GM18909 (cell line): ENCODE measurements at regions not wholly inside any gene's neighbourhood (a gene's known extent, or its start where the extent isn't known, plus 50 kb on each side); places are given as distances from the start of the nearest gene placed in this dataset.

Experiments
- ATAC-seq: cut with Tn5 transposase; IDR thresholded peaks from one replicate; pipeline ENCODE4 v1.9.1; 2021; ENCODE audit warnings: mild to moderate bottlenecking; ENCODE audit not compliant: unreplicated experiment, poor library complexity

DNA sequence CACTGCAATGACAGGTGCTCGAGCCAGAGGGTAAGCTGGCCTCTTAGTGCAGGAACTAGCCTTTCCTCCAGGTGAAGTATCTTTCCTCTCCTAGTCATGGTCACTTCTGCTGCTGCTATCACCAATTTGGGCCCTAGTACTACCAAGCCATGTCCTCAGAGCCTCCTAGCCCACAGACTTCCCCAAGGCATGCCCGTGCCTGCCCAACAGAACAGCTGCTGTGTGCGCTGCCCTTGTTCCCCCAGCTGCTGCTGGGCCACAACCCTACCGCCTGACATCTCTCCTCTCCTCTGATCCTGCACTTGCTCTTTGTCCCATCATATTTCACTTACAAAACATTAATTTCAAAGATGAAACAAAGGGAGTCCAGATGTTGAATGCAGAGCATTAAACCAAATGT lies 168.5 kb upstream of the FREM2 start:
- ATAC-seq = no peak

GRCh38 chr13:38519229-38519911 lies 167.5 kb upstream of the FREM2 start:
- no peak for ATAC-seq

- ATAC-seq = no peak
Observed at GRCh38 chr13:38520041-38520440, 166.8 kb upstream of the FREM2 start.

DNA sequence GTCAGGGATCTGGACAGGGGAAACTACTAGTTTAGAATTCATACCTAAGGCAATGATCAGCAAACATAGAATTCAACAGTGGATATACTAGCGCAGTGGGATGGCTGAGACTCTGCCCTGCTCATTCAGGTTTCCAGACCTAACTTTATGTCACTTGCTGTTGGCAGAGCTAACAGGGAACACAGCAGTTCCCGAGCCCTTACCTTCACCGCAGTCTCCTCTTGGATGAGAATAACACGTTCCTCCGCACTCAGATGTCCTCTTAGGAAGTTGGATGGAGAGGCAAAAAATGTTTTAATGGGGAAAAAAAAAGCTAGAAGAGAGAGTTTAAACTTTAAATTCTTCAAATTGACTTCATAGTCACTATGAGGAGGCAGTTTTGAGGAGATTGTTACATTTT lies 159.7 kb upstream of the FREM2 start:
- no peak for ATAC-seq

DNA sequence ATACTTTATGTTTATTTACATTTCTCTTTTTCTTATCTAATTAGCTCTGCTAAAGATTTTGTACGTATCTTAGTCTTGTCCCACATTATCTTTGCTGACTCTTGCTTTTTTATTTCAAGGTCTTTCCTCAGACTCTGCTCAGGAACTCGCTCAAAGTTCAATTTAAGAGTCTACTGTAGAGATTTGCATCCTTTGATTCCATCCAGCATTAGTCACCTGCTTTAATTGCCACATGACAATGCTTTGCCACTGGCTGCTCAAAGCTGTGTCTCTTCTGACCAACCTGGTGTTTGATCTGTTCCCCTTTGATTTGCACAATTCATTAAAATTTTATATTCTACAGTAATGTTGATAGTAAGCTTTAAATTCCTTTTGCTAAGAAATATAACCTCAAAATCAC lies 157.9 kb upstream of the FREM2 start:
- no peak for ATAC-seq

- ATAC-seq = no peak
Observed at GRCh38 chr13:38530492-38530891, 156.4 kb upstream of the FREM2 start.

GRCh38 chr13:38535261-38535660 lies 151.6 kb upstream of the FREM2 start:
- ATAC-seq = no peak

- ATAC-seq = no peak
Observed at GRCh38 chr13:38537051-38537450, 149.8 kb upstream of the FREM2 start.

GRCh38 chr13:38538422-38538821 lies 148.5 kb upstream of the FREM2 start:
- no peak for ATAC-seq

DNA sequence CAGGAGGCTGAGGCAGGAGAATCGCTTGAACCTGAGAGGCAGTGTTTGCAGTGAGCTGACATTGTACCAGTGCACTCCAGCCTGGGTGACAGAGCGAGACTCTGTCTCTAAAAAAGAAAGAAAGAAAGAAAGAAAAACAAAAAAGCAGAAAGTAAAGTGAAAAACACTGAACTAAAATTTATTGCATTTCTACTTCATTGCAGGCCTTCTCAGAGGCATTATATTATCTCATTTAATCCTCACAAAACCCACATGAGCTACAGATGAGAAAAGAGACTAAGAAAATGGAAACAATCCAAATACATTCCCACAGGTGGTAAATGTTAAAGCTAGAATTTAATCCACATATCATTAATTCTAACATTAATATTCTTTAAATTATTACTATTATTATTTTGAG lies 147.2 kb upstream of the FREM2 start:
- no peak for ATAC-seq

DNA sequence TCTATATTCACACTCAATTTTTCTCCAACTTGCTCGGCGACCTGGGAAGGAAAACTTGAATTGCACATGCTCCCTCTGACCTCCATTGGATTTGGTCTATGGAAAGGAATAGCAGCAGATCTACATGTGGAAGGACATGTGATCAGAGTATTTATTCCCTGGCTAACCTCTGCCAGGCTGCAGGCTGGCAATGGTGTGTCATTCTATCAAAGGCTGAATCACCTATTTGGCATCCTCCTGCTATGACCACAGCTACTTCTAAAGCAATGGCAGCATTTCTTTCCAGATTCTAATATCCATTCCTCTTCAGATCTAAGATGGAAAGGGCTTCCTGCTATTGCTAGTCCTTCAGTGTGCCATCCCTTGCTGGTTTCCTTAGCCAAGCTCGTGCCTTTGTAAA lies 144.3 kb upstream of the FREM2 start:
- ATAC-seq = no peak

- ATAC-seq = no peak
Observed at GRCh38 chr13:38543561-38543960, 143.3 kb upstream of the FREM2 start.

DNA sequence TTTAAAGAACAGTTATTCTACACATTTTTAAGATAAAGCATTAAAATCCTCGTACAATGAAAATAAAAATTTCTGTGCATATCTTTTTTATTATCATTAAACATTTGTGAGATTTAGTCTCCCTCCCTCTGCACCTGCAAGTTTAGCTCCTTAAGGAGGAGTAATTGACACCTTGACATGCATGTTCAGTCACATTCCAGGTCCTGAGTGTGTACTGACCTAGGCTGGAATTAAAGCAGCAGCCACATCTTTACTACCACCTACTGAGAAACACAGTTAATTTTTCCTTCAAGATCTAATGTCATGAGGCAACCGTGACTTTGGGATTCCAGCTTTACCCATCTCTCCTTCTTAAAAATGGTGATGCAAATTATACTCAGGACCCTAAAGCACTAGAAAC lies 123.1 kb upstream of the FREM2 start:
- ATAC-seq = no peak

DNA sequence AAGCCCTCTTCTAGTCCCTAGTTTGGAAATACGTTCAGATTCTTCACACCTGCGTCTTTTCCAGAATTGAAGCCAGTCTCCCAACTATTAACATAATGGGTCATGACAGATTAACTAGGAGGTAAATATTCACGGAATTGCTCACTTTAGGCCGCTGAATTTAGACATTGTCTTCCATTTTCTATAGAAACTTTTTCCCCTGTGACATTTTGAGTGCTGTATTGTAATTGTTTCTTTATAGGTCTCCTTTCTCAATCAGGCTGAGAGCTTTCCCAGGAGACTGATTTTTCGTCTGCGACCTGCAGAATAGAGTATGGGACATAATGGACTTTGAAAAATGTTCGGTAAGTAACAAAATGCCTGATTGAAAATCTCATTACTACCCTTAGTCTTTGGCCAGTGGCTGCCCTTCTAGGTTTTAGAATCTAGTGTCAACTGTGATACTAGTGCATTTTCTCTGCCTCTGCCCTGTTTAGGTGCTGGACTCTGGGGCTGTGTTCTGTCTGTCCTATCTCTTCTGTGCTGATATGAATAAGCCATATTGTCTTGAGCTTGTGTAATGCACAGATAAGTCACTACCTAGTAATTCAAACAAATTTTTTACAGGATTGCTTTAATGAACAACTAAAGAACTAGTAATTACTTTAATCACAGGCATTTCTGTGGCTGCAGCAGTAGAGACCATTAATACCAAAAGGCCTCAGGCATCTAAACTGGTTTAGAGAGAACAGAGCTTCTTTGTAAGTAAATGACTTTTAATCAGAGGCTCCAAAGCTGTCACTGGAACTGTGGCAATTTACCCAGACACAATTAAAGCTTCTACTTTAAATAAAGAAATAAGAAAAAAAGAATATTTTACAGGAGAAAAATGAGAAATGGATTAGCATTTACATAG lies 122.4 kb upstream of the FREM2 start:
- no peak for ATAC-seq

DNA sequence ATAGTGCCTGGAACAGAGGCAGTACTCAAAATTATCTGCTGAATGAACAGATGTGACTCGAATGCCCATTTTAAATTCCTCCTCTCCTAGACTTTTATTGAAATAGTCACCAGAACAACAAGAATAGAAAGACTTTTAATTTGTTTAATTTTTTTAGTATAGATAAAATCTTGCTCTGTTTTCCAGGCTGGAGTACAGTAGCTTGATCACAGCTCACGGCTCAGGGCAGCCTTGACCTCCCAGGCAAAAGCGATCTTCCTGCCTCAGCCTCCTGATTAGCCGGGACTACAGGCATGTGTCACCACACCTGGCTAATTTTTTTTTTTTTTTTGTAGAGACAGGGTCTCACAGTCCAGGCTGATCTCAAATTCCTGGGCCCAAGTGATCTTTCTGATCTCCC lies 120.9 kb upstream of the FREM2 start:
- ATAC-seq = no peak

GRCh38 chr13:38566519-38566918 lies 120.4 kb upstream of the FREM2 start:
- ATAC-seq = no peak

- ATAC-seq = no peak
Observed at GRCh38 chr13:38570706-38571105, 116.2 kb upstream of the FREM2 start.

DNA sequence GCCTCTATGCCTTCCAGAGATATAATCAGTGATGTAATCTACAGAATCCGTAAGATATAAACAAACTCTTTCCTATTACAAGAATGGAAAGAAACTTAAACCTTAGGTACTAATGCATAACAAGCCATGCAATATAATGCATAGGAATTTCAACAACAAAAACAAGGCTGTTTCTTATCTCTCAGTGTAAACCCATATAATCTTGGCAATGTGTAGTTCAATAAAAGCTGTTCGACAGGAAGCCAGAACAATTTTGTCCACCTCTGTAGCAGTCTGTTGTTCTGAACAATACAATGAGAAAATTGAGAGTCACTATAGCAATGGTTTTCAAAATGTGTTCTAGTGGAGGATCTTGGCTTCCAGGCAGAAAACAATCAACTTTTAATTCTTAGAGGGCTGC lies 111.5 kb upstream of the FREM2 start:
- ATAC-seq = no peak

GRCh38 chr13:38577048-38577447 lies 109.8 kb upstream of the FREM2 start:
- no peak for ATAC-seq

DNA sequence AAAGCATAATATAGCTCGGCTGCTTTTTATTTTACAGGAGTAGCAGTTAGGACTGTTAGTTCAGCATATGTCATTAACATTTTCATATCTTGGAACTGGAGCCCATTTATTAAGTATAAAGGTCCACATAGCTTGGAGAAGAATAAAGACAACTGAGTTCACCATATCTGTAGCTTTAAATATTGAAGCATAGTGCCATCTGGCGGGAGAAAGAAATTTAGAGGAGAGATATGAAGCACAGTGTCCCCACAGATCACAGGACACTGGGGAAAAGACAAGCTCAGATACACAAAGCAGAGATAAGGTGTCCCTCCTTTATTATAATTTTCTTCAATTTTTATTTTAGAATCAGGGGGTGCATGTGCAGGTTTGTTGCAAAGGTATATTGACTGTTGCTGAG lies 104.7 kb upstream of the FREM2 start:
- ATAC-seq = peak; percentile 69

DNA sequence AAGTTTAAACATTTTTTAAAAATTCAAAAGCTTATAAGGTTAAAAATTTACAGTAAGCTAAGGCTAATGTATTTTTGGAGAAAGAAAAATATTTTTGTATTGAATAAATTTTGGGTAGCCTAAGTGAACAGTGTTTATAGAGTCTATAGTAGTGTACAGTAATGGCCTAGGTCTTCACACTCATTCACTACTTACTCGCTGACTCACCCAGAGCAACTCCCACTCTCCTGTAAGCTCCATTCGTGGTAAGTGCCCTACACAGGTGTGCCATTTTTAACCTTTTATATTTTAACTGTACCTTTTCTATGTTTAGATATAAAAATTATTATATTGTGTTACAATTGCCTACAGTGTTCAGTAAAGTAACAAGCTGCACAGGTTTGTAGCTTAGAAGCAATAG lies 96.6 kb upstream of the FREM2 start:
- no peak for ATAC-seq
